ENCODE measurements at regions not wholly inside any gene's neighbourhood (a gene's known extent, or its start where the extent isn't known, plus 50 kb on each side); places are given as distances from the start of the nearest gene placed in this dataset.

DNA sequence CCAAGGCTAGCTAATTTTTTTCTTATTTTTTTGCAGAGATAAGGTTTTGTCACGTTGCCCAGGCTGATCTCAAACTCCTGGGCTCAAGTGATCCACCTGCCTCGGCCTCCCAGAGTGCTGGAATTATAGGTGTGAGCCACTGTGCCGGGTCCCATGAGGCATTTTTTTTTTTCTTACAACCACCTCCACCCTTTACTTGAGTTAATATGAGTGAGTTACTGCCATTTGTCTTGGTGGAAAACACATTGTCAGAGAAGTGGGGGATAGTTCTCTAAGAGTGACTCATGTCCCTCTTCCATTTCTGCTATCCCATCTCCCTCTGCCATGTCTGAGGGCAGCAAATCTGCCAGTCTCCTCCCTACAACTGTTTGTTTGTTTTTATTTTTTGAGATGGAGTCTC is 163.4 kb upstream of the CLINT1 start:
- DNase-seq (ENCODE audit: low spot score), result no peak

DNA sequence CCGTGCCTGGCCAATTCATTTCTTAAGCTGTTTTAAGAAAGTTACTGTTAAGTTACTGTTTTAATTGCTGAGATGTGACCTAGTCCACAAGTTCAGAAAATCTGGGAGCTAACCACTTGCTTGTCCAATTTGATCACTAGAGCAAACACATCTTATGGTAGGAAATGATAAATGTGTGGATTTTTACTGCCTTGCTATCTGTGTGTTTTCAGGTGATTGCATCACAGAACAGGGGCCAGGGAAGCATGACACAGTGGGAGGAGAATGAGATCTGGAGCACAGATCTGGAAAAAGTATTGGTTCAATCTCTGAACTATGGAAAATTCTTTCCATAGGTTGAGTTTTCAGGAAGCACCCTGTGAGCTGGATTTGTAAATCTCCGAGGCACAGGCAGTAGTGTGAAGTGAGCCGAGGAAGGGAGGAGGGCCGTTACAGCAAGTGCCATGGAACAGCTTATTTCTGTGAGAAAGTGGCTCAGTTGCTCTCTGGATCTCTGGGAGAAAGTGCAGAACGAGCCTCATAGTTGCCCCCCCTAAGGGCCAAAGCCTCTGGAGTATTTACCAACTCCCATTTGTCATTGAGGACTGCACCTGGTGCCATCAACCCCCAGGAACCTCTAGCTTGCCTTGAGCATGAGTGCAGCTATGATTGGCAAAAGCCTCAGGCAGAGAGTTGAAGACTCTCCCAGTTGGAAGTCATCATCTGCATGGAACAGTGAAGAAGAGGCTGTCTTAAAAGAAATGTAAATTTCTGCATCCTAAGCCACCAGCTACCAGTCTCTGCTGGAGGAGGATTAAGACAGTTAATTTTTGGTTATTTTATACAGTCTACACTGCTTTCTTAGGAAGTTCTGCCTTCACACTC is 161.8 kb upstream of the CLINT1 start:
- DNase-seq (ENCODE audit: low spot score), result no peak

DNA sequence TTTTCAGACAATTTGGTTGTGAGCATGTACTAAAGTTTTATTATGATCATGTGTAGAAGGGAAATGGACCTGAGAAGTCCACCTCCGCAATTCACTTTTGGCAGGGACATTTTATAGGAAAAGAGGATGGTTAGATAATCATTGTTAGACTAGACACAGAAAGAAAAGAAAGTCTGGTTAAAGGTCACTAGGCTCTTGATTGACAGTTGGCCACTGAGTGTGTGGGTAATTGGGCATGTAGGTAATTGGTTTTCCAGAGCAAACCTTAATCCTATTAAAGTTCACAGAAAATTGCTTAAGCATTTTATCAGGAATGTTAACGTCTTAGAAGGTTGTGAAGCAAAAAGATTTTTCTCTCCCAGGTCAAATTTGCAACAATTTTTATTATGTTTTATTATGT is 158.5 kb upstream of the CLINT1 start:
- DNase-seq (ENCODE audit: low spot score), result no peak

DNA sequence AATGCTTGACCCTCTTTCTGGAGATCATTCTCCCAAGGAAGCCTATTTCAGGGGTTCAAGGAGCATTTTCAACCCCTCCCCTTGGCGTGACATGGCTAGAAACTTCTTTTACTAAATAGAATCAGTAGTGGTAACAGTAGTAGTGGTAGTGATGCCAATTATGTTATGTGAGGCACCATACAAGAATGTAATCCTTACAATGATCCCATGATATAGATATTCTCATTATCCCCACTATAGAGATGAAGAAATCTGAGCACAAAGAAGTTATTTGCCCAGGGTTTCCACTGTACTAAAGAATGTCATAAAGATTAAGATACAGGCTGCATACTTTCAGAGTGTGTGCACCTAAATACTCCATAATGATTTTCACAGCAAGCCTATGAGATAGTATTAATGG is 155.4 kb upstream of the CLINT1 start:
- no peak for DNase-seq (ENCODE audit: low spot score)

DNA sequence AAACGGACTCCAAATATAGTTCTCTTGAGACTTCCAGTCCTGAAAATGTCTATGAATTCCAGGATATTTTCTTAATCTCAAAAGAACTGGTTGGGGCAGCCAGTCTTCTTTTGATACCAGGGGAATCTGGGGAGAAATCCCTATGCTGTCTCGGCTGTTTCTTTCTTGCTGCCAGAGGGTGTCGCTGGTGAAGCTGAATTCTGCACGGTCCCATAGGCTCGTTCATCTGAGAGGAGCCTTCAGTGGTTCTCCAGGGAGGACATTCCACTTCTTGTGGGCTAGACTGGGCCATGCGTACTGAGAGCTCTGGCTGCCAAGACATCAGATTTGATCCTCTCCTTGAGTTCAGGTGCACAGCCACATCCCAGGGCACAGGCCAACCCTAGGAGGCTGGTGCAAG is 155.0 kb upstream of the CLINT1 start:
- DNase-seq (ENCODE audit: low spot score), result no peak

DNA sequence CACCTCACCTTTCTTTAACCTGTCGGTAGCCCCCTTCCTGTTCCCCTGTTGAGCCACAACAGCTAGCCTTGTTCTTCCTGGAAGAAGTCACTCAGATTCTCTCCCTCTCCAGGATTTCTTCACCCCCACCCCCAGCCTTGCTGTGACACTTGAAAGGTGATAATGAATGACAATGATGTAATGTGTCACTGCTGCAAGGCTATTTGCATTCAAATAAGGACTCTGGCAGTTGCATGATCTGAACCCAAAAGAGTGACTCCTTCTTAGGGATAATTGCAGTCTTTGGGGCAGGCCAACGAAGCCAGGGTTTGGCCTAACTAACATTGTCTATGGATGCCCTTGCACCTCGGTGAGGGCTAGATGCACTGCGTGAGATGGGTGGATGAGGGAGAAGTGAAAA is 154.4 kb upstream of the CLINT1 start:
- DNase-seq (ENCODE audit: low spot score), result no peak

DNA sequence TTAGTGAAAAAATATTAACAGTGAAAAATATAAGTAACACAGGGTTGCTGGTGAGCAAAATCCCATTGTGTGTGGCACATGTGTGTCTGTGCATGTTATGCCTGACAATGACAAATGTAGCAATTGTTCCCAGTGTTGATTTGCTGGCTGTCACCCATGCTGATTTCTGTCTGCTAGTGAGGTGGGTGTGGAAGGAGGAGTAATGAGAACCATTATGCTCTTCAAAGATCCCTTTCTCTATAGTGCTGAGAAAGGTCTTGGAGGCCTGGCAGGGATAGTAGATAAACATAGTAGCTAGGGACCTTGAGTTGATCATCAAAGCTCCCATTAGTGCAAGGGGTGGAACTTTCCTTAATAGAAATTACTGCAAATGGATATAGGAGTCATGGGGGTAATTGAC is 152.5 kb upstream of the CLINT1 start:
- no peak for DNase-seq (ENCODE audit: low spot score)

DNA sequence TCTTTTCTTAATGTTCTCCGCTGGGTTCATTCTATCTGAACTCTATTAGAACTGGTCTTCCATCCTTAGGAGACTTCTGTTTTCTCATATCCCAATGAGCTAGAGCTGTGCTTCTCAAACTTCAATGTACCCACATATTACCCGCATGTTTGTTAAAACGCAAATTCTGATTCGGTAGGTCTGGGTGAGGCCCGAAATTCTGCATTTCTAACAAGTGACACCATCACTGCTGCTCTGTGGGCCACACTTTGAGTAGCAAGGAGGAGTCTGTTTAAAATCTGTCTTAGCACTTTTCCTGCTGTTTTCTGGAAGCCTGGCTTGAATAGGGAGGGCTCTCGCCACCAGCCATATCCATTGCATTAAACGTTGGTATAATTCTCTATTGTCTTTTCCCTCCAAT is 151.9 kb upstream of the CLINT1 start:
- no peak for DNase-seq (ENCODE audit: low spot score)

DNA sequence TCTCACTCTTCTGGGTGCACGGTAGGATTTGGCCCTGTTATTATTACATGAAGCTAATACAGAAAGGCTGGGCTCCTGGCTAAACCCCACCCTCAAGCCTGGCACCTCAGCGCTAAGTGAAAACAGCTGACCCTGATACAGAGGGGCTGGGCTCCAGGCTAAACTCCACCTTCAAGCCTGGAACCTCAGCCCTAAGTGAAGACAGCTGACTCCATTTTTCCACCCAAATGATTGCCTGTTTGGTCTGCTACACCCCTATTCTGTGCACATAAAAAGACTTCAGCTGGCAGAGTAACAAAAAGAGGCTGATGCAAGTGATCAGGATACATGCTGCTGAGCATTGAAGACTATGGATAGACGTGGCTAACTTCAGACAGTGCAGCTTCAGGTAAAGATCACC is 148.4 kb upstream of the CLINT1 start:
- no peak for DNase-seq (ENCODE audit: low spot score)

DNA sequence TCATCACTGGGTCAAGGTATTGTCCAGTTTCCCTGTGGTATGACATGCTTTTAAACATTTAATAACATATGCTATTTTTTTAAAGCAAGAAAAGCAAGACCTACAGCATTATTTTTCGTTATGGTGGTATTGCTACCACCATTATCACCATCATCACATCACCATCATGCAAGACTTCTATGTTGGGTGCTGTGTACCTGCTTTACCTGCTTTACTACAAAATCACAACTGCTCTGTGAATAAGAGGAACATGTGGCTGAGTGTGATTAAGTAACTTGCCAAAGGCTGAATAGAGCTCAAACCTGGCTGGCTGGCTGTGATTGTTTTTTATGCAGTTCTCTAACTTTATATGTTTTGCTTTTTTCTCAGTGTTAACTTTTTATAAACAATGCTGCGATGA is 140.8 kb upstream of the CLINT1 start:
- DNase-seq (ENCODE audit: low spot score), result no peak

DNA sequence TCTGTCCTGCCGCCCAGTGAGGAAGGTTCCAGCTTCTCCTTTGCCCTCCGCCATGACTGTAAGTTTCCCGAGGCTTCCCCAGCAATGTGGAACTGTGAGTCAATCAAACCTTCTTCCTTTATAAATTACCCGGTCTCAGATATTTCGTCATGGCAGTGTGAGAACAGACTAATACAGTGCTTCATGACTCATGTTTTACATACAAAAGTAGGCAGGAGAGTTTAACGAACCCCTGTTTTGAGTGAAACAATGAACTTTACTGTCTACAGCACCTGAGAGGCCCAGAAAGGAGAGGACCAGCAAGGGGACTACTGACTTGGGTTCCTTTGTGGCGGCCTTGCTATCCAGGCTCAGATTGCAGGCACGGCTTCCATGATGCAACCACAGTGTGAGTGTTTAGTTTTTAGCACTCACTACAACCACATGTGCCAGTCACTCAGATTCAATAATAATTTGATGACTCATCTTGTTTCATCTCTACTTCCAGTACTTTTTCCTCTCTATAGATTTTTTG is 139.1 kb upstream of the CLINT1 start:
- DNase-seq (ENCODE audit: low spot score), result peak; percentile 63

DNA sequence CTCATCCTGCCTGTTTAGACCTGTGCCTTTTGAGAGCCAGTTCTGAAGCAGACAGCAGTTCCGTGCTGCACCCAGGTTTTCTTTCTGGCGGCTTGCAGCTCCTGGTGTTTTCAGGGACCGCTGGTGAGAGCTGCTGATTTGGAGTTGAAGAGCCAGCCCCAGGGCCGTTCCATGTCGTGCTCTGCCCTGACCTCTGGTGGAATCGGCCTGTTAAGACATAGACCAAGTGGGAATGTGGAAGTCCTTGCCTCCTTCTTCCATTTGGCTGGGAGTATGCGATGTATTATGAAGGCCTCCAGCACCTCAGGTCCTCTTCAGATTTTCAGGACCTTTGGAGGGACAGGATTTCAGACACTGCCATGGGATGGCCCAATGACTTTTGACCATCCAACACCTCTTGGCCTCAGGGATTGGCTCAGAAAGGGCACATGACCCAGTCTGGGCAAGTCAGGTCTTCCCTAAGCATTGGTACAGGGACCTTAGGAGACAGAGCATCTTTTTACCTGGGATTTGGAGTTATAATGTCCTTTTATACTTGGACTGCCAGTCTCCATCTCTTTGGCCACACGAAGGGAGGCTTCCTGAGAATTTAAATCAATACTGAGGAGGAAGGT is 136.1 kb upstream of the CLINT1 start:
- DNase-seq (ENCODE audit: low spot score), result peak; percentile 63

DNA sequence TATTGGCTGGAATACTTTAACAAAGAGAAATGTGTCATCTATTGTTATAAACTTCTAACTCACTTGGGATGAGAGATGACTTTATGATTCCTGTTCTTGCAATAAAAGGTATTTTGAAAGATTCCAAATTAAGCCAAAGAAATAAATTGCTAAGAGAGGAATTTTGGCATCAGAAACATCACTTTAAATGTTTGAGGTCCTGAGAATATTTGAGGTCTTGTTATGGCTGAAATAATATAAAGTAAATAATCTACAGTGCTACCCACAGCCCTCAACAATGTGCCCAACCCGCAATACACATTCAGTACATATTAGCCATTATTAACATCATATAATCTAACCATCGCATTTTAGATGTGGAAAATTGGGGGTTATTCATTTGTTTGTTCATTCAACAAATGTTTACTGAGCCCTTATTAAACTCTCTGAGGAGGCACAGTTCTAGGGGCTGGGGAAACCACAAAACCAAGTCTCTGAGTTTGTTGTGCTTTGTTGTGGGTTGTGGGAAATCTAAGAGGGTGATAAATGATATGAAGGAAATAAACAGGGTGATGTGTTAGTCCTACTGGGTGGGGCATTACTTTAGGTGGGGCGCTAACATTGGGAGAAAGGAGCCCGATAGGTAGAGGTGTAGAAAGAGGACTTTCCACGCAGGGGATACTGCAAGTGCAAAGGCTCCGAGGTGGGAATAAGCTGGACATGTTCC is 135.2 kb upstream of the CLINT1 start:
- no peak for DNase-seq (ENCODE audit: low spot score)

DNA sequence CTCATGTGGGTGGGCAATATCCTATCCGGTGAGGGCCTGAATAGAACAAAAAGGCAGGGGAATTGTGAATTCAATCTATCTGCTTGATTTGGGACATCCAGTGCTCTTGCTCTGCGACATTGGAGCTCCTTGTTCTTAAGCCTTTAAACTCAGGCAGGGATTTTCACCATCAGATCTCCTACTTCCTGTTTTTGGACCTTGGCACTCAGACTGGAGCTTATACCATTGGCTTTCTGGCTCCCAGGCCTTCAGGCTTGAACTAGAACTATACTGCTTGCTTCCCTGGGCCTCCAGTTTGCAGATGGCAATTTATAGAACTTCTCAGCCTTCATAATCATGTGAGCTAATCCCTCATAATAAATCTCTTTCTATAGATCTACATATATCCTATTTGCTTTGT is 134.3 kb upstream of the CLINT1 start:
- DNase-seq (ENCODE audit: low spot score), result no peak

DNA sequence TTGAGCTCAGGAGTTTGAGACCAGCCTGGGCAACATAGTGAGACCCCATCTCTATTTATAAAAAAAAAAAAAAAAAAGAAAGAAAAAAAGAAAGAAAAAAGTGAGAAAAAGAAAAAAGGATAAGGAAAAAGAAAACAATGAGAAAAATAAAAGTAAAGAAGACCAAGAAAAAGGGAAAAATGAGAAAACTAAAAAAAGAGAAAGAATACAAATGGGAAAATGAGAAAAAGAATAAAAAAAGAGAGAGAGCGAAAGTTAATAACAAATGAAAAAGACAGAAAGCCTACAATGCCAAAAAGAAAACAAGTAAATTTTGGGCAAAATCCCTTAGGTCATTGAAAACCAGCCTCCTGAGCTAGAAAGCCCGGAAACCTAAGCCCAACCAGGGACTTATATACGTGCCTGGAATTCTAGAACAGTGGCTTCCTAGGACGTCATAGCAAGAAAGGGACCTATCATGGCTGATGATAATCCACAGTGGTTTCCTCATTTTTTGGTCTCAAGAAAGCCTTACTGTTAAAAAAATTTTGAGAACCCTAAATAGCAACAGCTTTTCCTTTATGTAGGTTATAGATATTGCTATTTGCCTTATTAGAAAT is 131.7 kb upstream of the CLINT1 start:
- no peak for DNase-seq (ENCODE audit: low spot score)

DNA sequence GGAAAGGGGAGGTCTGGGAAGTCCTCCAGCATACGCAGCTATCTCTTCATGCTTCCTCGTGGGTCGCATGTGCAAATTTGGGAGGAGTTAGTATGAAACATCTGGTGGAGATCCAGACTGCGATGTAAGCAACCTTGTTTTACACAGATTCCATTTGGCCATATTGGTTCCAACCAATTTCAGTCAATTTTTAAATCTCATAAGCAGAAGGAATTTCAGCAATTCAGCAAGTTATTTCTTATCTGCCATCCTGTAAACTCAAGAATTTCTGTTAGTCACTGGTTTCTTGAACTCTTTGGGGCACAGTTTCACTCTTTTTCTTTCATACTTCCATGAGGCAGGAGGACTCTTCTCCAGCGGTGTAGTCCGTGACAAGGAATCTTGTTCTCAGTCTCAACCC is 130.4 kb upstream of the CLINT1 start:
- no peak for DNase-seq (ENCODE audit: low spot score)

DNA sequence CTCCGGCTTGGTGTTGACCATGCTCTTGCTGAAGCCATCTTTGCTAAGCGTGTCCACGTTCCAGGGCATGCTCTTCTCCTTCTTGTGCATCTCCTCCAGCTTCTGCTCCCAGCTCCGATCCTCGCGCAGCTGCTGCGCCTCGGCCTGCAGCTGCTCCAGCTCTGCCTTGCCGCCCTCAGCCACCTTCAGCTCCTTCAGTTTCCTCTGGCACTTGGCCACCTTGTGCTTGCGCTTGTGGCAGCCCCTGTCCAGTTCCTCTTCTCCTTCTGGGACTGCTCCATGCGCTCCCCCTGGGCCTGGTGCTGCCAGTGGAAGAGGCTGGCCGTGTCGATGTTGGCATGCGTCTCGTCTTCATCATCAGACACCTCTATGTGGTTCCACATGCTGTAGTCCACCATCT is 128.3 kb upstream of the CLINT1 start:
- DNase-seq (ENCODE audit: low spot score), result no peak

DNA sequence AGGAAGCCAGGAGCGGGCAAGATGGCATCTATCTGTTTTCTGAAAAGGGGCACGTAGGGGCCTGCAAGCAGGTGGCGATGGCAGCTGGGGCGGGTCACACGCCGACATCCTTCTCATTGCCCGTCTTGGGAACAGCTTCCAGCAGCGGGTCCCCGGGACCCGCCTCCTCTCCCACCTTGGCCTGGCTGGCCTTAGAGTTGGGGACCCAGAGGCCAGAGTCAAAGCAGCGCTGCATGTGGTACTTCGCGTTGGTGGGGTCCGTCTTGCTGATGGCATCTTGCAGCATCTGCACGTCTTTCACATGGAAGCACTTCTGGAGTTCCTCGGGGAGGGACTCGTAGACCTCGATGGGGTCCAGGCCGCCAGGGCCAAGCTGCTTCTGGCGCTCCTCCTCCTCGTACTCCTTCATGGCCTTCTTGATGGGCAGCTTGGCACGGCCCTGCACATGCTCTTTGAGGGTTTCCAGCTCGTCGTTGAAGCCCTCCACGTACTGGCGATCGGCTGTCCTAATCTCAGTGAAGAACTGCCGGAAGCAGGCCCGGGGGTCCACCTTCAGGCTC is 127.6 kb upstream of the CLINT1 start:
- DNase-seq (ENCODE audit: low spot score), result no peak

DNA sequence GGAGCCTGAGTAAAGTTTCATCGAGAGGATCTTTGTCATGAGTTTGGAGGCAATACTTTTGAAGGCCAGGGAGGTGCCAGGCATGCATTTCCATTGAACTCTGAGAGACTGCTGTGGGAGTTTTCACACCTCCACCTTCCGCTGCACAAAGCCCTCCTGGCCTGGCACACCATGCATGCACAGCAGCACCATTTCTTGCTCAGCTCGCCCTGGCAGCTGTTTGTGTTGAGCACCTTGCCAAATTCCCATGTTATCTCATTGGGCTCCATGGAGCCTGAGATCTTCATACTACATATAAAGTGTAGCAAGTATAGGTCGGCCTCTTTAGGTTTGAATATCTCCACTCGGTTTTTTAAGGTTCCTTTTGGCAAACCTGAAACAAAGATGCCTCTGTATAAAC is 125.7 kb upstream of the CLINT1 start:
- no peak for DNase-seq (ENCODE audit: low spot score)

DNA sequence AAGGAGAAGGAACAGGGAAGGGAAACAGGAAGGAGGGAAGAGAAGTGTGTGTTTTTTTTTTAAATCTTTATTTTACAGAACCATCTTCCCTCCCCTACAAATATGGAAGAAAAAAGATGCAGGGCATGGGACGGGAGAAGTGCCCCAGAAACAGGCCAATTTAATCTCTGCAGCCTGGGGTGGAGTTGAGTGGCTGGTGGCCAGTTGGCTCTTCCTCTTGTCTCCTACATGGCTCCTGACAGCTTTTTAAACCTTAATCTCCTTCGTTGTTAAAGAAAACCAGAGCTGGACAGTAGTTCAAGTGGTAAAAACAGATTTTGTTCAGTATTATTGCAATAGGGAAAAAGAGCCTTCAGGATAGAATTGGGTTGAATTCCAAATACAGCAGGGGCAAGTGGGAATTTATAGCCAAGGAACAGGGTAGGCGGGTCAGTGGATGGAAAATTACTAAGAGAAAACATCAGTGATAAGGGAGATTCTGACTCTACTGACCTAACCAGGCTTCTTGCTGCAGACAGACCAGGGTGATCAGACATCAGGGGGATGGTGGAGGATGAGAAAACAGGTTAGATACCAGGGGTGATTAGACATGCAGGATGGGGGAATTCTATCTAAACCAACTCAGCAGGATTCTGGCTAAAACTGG is 125.1 kb upstream of the CLINT1 start:
- DNase-seq (ENCODE audit: low spot score), result no peak

DNA sequence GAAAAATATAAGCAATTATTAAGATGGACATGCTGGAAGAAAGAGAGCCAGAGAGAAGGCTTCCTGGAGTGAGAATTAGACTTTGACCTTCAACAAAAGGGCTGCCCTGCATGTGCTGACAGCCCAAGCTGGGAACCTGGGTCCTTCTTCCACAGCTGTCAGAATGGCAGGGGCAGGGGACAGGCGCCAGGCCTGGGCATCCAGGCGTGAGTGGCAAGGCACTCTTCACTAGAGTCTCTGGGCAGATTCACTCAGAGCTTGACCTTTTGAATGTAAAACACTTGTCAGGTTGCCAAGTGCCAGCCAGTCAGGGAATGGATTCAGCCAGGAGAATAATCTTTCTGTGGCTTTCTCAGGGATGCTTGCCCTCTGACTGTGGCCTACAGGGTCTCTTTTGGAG is 119.1 kb upstream of the CLINT1 start:
- DNase-seq (ENCODE audit: low spot score), result no peak

DNA sequence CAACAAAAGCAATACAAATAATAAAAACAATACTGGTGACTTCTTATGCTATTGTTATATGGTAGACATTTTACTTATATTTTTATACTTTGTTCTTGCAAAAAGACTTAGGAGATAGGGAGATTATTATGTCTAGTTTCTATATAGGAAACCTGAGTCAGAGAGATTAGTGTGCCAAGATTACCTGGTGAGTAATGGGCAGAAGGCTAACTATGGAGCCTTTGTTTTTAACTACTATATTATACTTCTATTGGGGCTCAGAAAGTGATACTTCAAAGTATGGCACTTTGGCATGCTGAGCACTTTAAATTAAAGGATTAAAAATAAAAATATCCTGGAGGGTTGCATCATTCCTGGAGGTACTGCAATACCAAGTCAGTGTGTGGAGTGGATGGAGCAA is 117.5 kb upstream of the CLINT1 start:
- DNase-seq (ENCODE audit: low spot score), result no peak
